ENCODE measurements at regions not wholly inside any gene's neighbourhood (a gene's known extent, or its start where the extent isn't known, plus 50 kb on each side); places are given as distances from the start of the nearest gene placed in this dataset.

DNA sequence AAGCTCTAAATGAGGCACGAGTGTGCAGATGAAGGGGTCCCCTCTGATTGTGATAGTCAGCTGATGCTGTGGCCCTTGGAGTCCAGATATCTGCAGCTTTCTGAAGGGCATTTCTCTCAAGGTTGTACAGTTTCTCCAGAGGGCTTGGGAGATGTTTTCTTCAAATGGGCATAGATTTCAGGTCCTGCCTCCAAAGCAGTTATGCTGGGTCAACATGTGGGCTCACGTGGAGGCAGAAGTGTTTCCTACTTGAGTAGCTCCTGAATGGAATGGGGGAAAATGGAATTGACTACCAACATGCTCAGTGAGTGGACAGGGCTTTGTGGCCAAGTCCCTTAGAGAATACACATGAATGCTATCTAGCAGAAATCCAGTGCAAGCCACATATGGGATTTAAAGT lies 360.7 kb downstream of the SAMD5 start:
- TF ChIP-seq, protein P1, sequence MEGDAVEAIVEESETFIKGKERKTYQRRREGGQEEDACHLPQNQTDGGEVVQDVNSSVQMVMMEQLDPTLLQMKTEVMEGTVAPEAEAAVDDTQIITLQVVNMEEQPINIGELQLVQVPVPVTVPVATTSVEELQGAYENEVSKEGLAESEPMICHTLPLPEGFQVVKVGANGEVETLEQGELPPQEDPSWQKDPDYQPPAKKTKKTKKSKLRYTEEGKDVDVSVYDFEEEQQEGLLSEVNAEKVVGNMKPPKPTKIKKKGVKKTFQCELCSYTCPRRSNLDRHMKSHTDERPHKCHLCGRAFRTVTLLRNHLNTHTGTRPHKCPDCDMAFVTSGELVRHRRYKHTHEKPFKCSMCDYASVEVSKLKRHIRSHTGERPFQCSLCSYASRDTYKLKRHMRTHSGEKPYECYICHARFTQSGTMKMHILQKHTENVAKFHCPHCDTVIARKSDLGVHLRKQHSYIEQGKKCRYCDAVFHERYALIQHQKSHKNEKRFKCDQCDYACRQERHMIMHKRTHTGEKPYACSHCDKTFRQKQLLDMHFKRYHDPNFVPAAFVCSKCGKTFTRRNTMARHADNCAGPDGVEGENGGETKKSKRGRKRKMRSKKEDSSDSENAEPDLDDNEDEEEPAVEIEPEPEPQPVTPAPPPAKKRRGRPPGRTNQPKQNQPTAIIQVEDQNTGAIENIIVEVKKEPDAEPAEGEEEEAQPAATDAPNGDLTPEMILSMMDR (IDR thresholded peaks at IDR 0.05; ENCODE audit: borderline replicate concordance, extremely low read depth, low read length, poor library complexity, severe bottlenecking) = no peak
- TF ChIP-seq EZH2 (IDR thresholded peaks at IDR 0.05; ENCODE audit: borderline replicate concordance, low read depth, low read length, severe bottlenecking) = no peak
